LNCAP (cell line): ENCODE measurements at regions not wholly inside any gene's neighbourhood (a gene's known extent, or its start where the extent isn't known, plus 50 kb on each side); places are given as distances from the start of the nearest gene placed in this dataset.

Source experiments
- CTCF ChIP-seq: fragments of 450-650 bp; IDR thresholded peaks from 2 replicates; pipeline ENCODE4 v1.5.1; 2017; ENCODE audit warnings: mild to moderate bottlenecking

GRCh38 chr9:106600955-106601560 lies 261.9 kb upstream of the ZNF462 start:
- TF ChIP-seq CTCF, result no peak

- TF ChIP-seq CTCF, result no peak
Measured at GRCh38 chr9:106602344-106602743, 260.6 kb upstream of the ZNF462 start.

- TF ChIP-seq CTCF, result no peak
Measured at GRCh38 chr9:106613250-106613737, 249.7 kb upstream of the ZNF462 start.

GRCh38 chr9:106615118-106615889 lies 247.7 kb upstream of the ZNF462 start:
- no peak for TF ChIP-seq CTCF

- no peak for TF ChIP-seq CTCF
Measured at GRCh38 chr9:106616026-106616425, 246.9 kb upstream of the ZNF462 start.

GRCh38 chr9:106616851-106617345 lies 246.1 kb upstream of the ZNF462 start:
- no peak for TF ChIP-seq CTCF

- TF ChIP-seq CTCF, result no peak
Measured at GRCh38 chr9:106619211-106619610, 243.8 kb upstream of the ZNF462 start.
